ENCODE measurements at regions not wholly inside any gene's neighbourhood (a gene's known extent, or its start where the extent isn't known, plus 50 kb on each side); places are given as distances from the start of the nearest gene placed in this dataset.

DNA sequence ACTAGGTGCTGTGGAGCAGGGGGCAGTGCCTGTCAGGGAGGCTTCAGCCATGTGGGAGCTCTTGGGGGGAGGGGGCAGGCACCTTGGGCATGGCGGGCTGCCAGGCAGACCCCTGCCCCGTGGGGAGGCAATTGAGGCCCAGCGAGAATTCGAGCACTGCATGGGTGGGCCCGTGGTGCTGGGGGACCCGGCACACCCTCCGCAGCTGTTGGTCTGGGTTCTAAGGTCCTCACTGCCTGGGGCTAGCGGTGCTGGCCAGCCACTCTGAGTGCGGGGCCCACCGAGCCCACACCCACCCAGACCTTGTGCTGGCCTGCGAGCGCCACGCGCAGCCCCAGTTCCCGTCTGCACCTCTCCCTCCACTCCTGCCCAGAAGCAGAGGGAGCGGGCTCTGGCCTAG lies 835.5 kb upstream of the CNTN5 start:
- no TSS peak for BruUV-seq (replicated peaks)
- Histone ChIP-seq H3K79me2 (ENCODE audit: control insufficient read depth, insufficient read depth, low read length) (no peaks in the 10 kb centered on the region), H3K9ac (replicated peaks; ENCODE audit: extremely low read depth, insufficient read depth, low read length) (no peak overlapping the region), H3K9me3 (replicated peaks; ENCODE audit: control insufficient read depth, insufficient read depth, low read length) (no peaks in the 10 kb centered on the region), H3K4me1 (ENCODE audit: control insufficient read depth, extremely low read depth, insufficient read depth, low read length) (no peaks in the 10 kb centered on the region), H3K27me3 (ENCODE audit: control insufficient read depth in 2 of 2, insufficient read depth in 2 of 2, low read length in 2 of 2) (no peaks in the 10 kb centered on the region), H4K20me1 (replicated peaks; ENCODE audit: control insufficient read depth, extremely low read depth, insufficient read depth, low read length) (no peaks in the 10 kb centered on the region), H3K27ac (ENCODE audit: insufficient read depth, low read depth, low read length) (no peak overlapping the region), H3K4me2 (ENCODE audit: insufficient read depth, low read length) (no peak overlapping the region), H3K4me3 (replicated peaks in 1 of 3; ENCODE audit: insufficient read depth in 1 of 3, low read depth in 1 of 3, low read length in 3 of 3) (no peak overlapping the region), H2AFZ (ENCODE audit: low read depth, low read length) (no peak overlapping the region), H3K36me3 (ENCODE audit: control insufficient read depth in 2 of 2, extremely low read depth in 1 of 2, insufficient read depth in 2 of 2, low read length in 2 of 2) (no peaks in the 10 kb centered on the region), H3K9me1 (replicated peaks; ENCODE audit: control insufficient read depth, extremely low read depth, insufficient read depth, low read length) (no peaks in the 10 kb centered on the region)
- TF ChIP-seq EZH2 (IDR thresholded peaks at IDR 0.05; ENCODE audit: borderline replicate concordance, low read depth, low read length, severe bottlenecking) (no peak), FOS (IDR thresholded peaks at IDR 0.05; ENCODE audit: borderline replicate concordance, insufficient read depth, low read length) (no peak), JUN (IDR thresholded peaks at IDR 0.05; ENCODE audit: borderline replicate concordance, insufficient read depth, insufficient read length, low read depth) (no peak), GATA2 (IDR thresholded peaks at IDR 0.05; ENCODE audit: insufficient read depth, insufficient read length, low read depth, low read length) (no peak), MYC (IDR thresholded peaks at IDR 0.05; ENCODE audit: low read depth, low read length) (no peak), POLR2AphosphoS5 (IDR thresholded peaks at IDR 0.05; ENCODE audit: insufficient read depth, low read depth, low read length) (no peak), POLR2A (IDR thresholded peaks at IDR 0.05; ENCODE audit: low read depth, low read length) (no peak)
- TF ChIP-seq, protein P1, sequence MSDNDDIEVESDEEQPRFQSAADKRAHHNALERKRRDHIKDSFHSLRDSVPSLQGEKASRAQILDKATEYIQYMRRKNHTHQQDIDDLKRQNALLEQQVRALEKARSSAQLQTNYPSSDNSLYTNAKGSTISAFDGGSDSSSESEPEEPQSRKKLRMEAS (IDR thresholded peaks at IDR 0.05; ENCODE audit: insufficient read depth, insufficient read length): no peak
- TF ChIP-seq, protein P2, sequence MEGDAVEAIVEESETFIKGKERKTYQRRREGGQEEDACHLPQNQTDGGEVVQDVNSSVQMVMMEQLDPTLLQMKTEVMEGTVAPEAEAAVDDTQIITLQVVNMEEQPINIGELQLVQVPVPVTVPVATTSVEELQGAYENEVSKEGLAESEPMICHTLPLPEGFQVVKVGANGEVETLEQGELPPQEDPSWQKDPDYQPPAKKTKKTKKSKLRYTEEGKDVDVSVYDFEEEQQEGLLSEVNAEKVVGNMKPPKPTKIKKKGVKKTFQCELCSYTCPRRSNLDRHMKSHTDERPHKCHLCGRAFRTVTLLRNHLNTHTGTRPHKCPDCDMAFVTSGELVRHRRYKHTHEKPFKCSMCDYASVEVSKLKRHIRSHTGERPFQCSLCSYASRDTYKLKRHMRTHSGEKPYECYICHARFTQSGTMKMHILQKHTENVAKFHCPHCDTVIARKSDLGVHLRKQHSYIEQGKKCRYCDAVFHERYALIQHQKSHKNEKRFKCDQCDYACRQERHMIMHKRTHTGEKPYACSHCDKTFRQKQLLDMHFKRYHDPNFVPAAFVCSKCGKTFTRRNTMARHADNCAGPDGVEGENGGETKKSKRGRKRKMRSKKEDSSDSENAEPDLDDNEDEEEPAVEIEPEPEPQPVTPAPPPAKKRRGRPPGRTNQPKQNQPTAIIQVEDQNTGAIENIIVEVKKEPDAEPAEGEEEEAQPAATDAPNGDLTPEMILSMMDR (IDR thresholded peaks at IDR 0.05; ENCODE audit: extremely low read depth in 1 of 2, insufficient read depth in 1 of 2, low read depth in 1 of 2, low read length in 2 of 2): no peak
- intact Hi-C loops (cut with micrococcal nuclease) (no loop called here), dilution Hi-C loops (cut with MboI; ENCODE audit: extremely low pct_ligation_motif_present, low sequenced_read_pairs) (no loop called here)
- FAIRE-seq (no peak), DNase-seq (ENCODE audit: low read depth, low spot score) (no peak)
- CTCF ChIA-PET: no interaction called here
- POLR2A ChIA-PET: no interaction called here

Data from endothelial cell of umbilical vein (primary cell).